ENCODE measurements at regions not wholly inside any gene's neighbourhood (a gene's known extent, or its start where the extent isn't known, plus 50 kb on each side); places are given as distances from the start of the nearest gene placed in this dataset.

- Histone ChIP-seq H4K91ac (replicated peaks; ENCODE audit: insufficient read length, low read length) (no peak overlapping the region), H3K79me2 (ENCODE audit: control insufficient read depth in 1 of 2, insufficient read depth in 2 of 2, low read length in 2 of 2) (no peaks in the 10 kb centered on the region), H3K27ac (ENCODE audit: low read depth, low read length) (no peak overlapping the region), H2BK12ac (ENCODE audit: low read depth, low read length) (no peak overlapping the region), H3K4me3 (ENCODE audit: extremely low read depth in 1 of 4, insufficient read depth in 2 of 4, low read depth in 3 of 4, low read length in 4 of 4) (no peak overlapping the region), H2BK15ac (ENCODE audit: low read length) (no peak overlapping the region), H3K14ac (ENCODE audit: insufficient read length) (no peak overlapping the region), H3K27me3 (replicated peaks in 1 of 4; ENCODE audit: control insufficient read depth in 3 of 4, extremely low read depth in 1 of 4, insufficient read depth in 3 of 4, low read length in 3 of 4) (peaks cover 0 to 10% (median 2%) of the 10 kb centered on the region in 4 experiments; a peak in 3 of 7 replicates), H3K36me3 (ENCODE audit: control insufficient read depth in 2 of 4, insufficient read depth in 4 of 4, low read length in 3 of 4) (no peaks in the 10 kb centered on the region), H3K4me1 (replicated peaks in 1 of 4; ENCODE audit: control insufficient read depth in 3 of 4, insufficient read depth in 4 of 4, low read length in 3 of 4) (peaks cover 0 to 9% (median 5%) of the 10 kb centered on the region in 4 experiments; a peak in 4 of 7 replicates), H3K4me2 (ENCODE audit: insufficient read depth in 1 of 2, low read depth in 2 of 2, low read length in 2 of 2) (no peak overlapping the region), H2BK120ac (replicated peaks; ENCODE audit: low read depth, low read length) (no peak overlapping the region), H3K23me2 (ENCODE audit: low read depth, low read length) (no peaks in the 10 kb centered on the region), H3K23ac (ENCODE audit: insufficient read length) (no peak overlapping the region), H3K9ac (replicated peaks in 1 of 4; ENCODE audit: extremely low read depth in 1 of 4, low read depth in 3 of 4, low read length in 3 of 4) (no peak overlapping the region), H4K8ac (ENCODE audit: extremely low read depth, insufficient read depth, low read length) (no peak overlapping the region), H2BK5ac (ENCODE audit: low read depth, low read length) (no peak overlapping the region), H3K4ac (replicated peaks; ENCODE audit: insufficient read length, low read depth, low read length) (no peak overlapping the region), H3K79me1 (ENCODE audit: low read depth, low read length) (no peaks in the 10 kb centered on the region), H4K20me1 (replicated peaks in 1 of 2; ENCODE audit: control insufficient read depth in 1 of 2, insufficient read depth in 2 of 2, low read length in 2 of 2) (no peaks in the 10 kb centered on the region), H3K56ac (replicated peaks; ENCODE audit: insufficient read length, low read depth, low read length) (no peak overlapping the region), H2AFZ (ENCODE audit: low read length) (no peak overlapping the region), H4K5ac (ENCODE audit: insufficient read length, low read depth, low read length) (no peak overlapping the region), H2AK5ac (ENCODE audit: low read depth, low read length) (no peak overlapping the region), H2BK20ac (ENCODE audit: low read length) (no peak overlapping the region), H3K9me3 (ENCODE audit: insufficient read depth in 2 of 2, low read depth in 1 of 2, low read length in 1 of 2) (no peaks in the 10 kb centered on the region), H3K18ac (ENCODE audit: extremely low read depth, low read length) (no peak overlapping the region)
- no peak for FAIRE-seq
- ChIA-PET CTCF (ENCODE audit: partially characterized antibody) (no interaction called here), POLR2A (ENCODE audit: partially characterized antibody) (no interaction called here)
- WGBS, 2 experiments (ENCODE audit: extremely low coverage in 1 of 2, insufficient coverage in 1 of 2, insufficient read length in 1 of 2, insufficient replicate concordance in 2 of 2, low coverage in 1 of 2, low lambda C conversion rate in 2 of 2, missing lambda C conversion rate in 1 of 2) = 76% methylated on average over 1 of the region's 1 CpG; no CpG with 5 or more reads in 1 of the 2 experiments
- DNase-seq (ENCODE audit: low read depth in 1 of 2, low spot score in 2 of 2) = no peak
- no peak for TF ChIP-seq EGR1 (IDR thresholded peaks at IDR 0.05; ENCODE audit: borderline replicate concordance, low read depth, low read length)
- TF ChIP-seq, protein P1, sequence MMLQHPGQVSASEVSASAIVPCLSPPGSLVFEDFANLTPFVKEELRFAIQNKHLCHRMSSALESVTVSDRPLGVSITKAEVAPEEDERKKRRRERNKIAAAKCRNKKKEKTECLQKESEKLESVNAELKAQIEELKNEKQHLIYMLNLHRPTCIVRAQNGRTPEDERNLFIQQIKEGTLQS (IDR thresholded peaks at IDR 0.05; ENCODE audit: insufficient read depth, low read depth, low read length) = no peak
- TF ChIP-seq, protein P2, sequence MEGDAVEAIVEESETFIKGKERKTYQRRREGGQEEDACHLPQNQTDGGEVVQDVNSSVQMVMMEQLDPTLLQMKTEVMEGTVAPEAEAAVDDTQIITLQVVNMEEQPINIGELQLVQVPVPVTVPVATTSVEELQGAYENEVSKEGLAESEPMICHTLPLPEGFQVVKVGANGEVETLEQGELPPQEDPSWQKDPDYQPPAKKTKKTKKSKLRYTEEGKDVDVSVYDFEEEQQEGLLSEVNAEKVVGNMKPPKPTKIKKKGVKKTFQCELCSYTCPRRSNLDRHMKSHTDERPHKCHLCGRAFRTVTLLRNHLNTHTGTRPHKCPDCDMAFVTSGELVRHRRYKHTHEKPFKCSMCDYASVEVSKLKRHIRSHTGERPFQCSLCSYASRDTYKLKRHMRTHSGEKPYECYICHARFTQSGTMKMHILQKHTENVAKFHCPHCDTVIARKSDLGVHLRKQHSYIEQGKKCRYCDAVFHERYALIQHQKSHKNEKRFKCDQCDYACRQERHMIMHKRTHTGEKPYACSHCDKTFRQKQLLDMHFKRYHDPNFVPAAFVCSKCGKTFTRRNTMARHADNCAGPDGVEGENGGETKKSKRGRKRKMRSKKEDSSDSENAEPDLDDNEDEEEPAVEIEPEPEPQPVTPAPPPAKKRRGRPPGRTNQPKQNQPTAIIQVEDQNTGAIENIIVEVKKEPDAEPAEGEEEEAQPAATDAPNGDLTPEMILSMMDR (IDR thresholded peaks at IDR 0.05; ENCODE audit: control extremely low read depth in 1 of 3, insufficient read depth in 1 of 3, low read depth in 1 of 3, low read length in 3 of 3) = no peak
- no peak for TF ChIP-seq BCL11A (IDR thresholded peaks at IDR 0.05; ENCODE audit: low read depth in 2 of 2, low read length in 2 of 2)
- TF ChIP-seq, protein P3, sequence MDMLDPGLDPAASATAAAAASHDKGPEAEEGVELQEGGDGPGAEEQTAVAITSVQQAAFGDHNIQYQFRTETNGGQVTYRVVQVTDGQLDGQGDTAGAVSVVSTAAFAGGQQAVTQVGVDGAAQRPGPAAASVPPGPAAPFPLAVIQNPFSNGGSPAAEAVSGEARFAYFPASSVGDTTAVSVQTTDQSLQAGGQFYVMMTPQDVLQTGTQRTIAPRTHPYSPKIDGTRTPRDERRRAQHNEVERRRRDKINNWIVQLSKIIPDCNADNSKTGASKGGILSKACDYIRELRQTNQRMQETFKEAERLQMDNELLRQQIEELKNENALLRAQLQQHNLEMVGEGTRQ (IDR thresholded peaks at IDR 0.05; ENCODE audit: low read length) = no peak
- no peak for TF ChIP-seq EP300 (IDR thresholded peaks at IDR 0.05; ENCODE audit: borderline replicate concordance in 1 of 2, low read depth in 2 of 2, low read length in 2 of 2)
- no peak for TF ChIP-seq TCF12 (IDR thresholded peaks at IDR 0.05; ENCODE audit: low read depth, low read length)
- TF ChIP-seq RNF2 (IDR thresholded peaks at IDR 0.05; ENCODE audit: borderline replicate concordance, low read depth, low read length, missing control alignments, poor library complexity, severe bottlenecking) = no peak
- TF ChIP-seq HDAC2 (IDR thresholded peaks at IDR 0.05; ENCODE audit: borderline replicate concordance in 1 of 2, low read depth in 2 of 2, low read length in 2 of 2) = no peak
Observed at GRCh38 chr7:27032839-27033238, 63.0 kb downstream of the HOXA1 start.
